Bronchial epithelial cell (primary cell): ENCODE measurements at regions not wholly inside any gene's neighbourhood (a gene's known extent, or its start where the extent isn't known, plus 50 kb on each side); places are given as distances from the start of the nearest gene placed in this dataset.

Experiments
- DNase-seq: peaks from one replicate; pipeline ENCODE4 v3.0.0-alpha.2; 2010; ENCODE audit warnings: low read depth
- FAIRE-seq: peaks from 2 replicates; lab custom pipeline; 2011; peaks lifted over from hg19 to GRCh38; lab: Jason Lieb, UNC
- H3K27me3 ChIP-seq: 2 replicates; pipeline ENCODE4 v1.5.1; 2011; ENCODE audit warnings: low read length; ENCODE audit not compliant: control insufficient read depth, insufficient read depth
- H3K36me3 ChIP-seq: 2 replicates; pipeline ENCODE4 v1.5.1; 2011; ENCODE audit warnings: low read length; ENCODE audit not compliant: control insufficient read depth, insufficient read depth
- H3K4me3 ChIP-seq: 2 replicates; pipeline ENCODE4 v1.5.1; 2011; ENCODE audit warnings: mild to moderate bottlenecking, low read depth, low read length, control low read depth
- TF ChIP-seq, protein P1 (sequence below): IDR thresholded peaks from 2 replicates; pipeline ENCODE4 v1.5.1; 2011; ENCODE audit warnings: mild to moderate bottlenecking, moderate library complexity, low read length, control low read depth, inconsistent platforms; ENCODE audit not compliant: insufficient read depth, severe bottlenecking

DNA sequence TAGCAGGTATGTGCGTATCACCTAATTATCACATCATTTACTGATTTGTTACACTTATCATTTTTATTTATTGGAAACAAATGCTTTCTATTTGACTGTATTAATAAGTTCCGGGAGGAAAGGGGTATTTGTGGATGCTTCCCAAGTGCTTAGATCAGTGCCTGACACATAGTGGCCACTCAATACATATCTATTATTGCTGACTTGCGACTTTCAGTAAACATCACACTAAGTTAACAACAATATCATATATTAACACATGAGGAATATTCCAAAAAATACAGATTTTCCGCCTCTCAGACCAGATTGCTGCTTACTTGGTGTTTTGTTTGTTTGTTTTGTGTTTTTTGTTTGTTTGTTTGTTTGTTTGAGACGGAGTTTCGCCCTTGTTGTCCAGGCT is 52.6 kb upstream of the ZFP42 start:
- FAIRE-seq, result no peak
- no peak for DNase-seq
- Histone ChIP-seq H3K36me3 (no peaks in the 10 kb centered on the region), H3K4me3 (no peak overlapping the region), H3K27me3 (no peaks in the 10 kb centered on the region)
- TF ChIP-seq, protein P1, sequence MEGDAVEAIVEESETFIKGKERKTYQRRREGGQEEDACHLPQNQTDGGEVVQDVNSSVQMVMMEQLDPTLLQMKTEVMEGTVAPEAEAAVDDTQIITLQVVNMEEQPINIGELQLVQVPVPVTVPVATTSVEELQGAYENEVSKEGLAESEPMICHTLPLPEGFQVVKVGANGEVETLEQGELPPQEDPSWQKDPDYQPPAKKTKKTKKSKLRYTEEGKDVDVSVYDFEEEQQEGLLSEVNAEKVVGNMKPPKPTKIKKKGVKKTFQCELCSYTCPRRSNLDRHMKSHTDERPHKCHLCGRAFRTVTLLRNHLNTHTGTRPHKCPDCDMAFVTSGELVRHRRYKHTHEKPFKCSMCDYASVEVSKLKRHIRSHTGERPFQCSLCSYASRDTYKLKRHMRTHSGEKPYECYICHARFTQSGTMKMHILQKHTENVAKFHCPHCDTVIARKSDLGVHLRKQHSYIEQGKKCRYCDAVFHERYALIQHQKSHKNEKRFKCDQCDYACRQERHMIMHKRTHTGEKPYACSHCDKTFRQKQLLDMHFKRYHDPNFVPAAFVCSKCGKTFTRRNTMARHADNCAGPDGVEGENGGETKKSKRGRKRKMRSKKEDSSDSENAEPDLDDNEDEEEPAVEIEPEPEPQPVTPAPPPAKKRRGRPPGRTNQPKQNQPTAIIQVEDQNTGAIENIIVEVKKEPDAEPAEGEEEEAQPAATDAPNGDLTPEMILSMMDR, result no peak

DNA sequence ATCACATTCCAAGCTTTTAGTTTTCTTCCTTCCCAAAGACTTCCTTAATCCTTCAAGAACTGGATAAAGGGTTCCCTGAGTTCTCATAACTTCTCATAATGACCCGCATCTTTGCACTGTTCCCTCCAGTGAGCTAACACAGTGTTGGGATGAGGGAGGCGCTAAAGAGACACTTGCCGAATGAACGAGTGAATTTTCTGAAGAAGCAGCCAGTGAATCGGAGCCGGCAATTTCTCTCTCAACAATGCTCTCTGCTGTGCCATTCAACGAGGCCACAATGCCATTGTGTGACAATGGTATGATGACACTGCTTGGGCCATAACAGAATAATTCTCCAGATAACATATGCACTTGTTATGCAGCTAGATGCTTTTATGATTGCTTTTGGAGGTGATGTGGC is 51.4 kb upstream of the ZFP42 start:
- Histone ChIP-seq H3K36me3 (no peaks in the 10 kb centered on the region), H3K4me3 (no peak overlapping the region), H3K27me3 (no peaks in the 10 kb centered on the region)
- DNase-seq (no peak), FAIRE-seq (peak; percentile 76)
- TF ChIP-seq, protein P1, result no peak
